ENCODE measurements at regions not wholly inside any gene's neighbourhood (a gene's known extent, or its start where the extent isn't known, plus 50 kb on each side); places are given as distances from the start of the nearest gene placed in this dataset.
A peak's percentile ranks its signal among the peaks of the same experiment; 100 is the strongest.
"Not testable (repeated sequence)": the region's sequence is repeated elsewhere in the genome, so short reads cannot be mapped to it uniquely, and the experiment has no call there.

GRCh38 chr14:59015482-59015881 is 173.0 kb upstream of the DAAM1 start:
- no peak for DNase-seq

- no peak for DNase-seq
Observed at GRCh38 chr14:59017285-59017965, 171.0 kb upstream of the DAAM1 start.

DNA sequence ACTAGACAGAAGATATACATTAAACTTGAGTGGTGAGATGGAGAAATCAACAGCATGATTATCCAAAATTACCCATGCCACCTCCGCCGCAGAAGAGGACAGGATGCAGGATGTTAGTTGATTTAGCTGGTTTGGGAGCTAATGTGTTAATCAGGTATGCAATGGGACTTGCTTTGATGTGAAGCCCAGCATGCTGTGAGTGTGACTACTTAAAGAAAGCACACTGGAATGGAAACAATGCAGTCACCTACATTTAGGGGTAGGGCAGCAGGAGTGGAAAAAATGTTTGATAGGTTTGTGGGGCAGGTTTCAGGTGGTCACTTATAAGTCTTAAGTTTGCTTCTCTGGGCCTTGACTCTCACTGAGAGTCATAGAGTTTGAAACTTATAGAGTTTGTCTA is 170.0 kb upstream of the DAAM1 start:
- DNase-seq: no peak

GRCh38 chr14:59018978-59019377 is 169.5 kb upstream of the DAAM1 start:
- no peak for DNase-seq

DNA sequence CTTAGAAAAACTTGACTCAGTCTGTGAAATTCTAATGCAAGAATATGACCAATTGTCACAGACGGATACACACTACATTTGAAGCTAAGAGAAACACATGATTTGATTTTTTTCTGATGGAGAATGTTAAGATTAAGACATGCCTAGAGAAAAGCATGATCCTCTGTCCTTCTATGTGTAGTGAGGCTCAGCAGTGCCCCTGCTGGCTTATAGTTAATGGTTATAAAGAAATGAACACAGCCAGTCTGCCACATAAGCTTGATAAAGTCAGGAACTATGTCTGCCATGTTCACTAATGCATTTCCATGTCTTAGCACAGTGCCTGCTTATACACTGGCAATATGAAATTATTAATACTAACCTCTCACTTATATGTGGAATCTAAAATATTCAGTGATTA is 168.1 kb upstream of the DAAM1 start:
- no peak for DNase-seq

DNA sequence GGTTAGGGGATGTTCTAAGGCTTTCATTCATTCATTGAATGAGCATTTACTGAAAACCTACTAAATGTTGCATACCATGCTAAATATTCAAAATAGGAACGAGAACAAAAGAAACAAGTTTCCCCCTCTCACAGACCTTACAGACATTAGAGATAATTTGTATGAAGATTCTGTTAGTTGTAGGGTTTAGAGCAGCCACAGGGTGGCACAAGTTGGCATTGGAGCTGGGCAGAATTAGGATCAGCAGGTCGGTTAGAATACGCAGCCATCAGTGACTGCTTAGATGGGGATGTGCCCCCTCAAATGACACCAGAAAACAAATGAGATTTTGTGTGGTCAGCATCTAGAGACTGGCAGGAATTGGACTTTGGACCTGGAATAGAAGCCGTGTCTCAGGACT is 166.3 kb upstream of the DAAM1 start:
- DNase-seq: no peak

DNA sequence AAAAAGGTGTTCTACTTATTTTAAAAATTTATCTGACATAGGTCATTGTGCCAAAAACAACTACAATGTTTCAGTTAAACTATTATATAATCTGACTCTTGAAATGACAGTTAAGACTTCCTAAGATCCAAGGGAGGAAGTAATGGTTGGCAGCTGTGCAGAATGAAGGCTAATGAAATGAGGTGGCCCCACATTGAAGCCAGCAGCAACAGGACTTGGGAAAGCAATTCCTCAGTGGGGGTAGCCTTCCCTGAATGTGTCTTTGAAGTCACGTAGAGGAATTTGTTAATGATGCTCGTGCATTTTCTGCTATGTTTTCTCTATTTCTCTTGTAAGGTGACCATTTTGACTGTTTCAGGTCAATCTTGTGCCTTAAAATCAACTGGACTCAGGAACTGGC is 162.4 kb upstream of the DAAM1 start:
- no peak for DNase-seq

- not testable (repeated sequence) for DNase-seq
Observed at GRCh38 chr14:59026640-59027039, 161.8 kb upstream of the DAAM1 start.

DNA sequence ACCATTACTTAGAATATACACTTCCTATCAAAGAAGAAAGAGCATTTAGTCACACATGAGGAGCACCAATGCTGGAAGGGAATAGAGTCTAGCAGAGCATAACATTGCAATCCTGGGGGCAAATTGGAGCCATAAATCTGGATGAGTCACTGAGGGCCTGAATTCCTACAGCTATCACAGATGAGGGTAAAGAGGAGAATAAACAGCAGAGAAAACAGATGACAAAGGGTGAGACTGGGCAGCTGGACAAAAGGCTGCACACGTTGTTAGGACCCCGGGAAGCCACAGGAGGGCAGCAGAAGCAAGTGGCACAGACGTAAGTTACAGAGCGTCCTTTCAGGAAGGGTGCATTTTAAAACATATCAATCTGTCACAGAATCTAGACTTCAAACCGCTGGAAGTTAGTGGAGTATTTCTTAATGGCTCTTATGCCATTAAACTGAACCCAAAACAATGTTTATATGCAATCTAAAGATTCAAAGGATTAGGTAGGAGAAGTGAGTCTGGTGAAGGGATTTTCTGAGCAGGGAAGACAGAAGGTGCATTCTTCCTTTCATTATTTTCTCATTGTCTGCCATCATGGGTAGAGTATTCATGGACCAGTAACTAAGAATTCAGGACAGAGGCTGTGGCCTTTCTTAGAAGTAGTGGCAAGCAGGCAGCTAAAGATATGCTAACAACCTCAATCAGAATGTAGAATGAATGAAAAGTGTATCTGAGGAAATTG is 159.8 kb upstream of the DAAM1 start:
- DNase-seq: peak; percentile 25 to 54

GRCh38 chr14:59032826-59033225 is 155.6 kb upstream of the DAAM1 start:
- DNase-seq: no peak

DNA sequence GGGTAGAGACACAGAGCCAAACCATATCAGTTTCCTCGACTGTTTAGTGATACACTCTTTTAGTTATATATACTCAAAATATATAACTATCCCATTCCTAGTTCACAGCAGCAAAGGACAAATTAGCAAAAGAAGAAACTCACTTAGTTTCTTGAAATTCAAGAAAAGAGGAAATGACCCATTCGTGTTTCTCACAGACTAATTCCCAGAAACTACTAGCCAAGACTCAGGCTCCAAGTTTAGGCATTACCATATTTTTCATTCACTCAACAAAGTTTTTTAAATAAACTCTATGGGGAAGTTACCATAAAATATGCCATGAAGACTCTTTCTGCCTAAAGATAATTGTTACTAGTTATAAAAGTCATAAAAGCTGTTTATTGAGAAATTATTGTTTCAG is 152.3 kb upstream of the DAAM1 start:
- DNase-seq: no peak

GRCh38 chr14:59037086-59037485 is 151.4 kb upstream of the DAAM1 start:
- no peak for DNase-seq

DNA sequence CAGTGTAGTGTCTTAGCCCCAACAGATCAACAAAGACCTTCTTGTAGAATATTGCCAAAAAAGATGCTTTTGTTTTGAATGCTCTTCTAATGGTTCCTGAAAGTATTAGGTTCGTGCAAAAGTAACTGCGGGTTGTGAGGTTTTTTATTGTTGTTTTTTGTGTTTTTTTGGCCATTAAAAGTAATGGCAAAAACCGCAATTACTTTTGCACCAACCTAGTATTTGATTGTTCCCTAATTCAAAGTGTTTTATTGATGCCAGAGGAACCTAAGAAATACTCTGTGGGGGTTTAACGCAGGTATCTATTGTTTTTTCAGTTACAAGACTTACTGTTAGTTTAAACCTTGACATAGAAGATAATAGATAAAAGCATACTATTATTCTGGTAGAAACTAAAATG is 150.8 kb upstream of the DAAM1 start:
- no peak for DNase-seq

DNA sequence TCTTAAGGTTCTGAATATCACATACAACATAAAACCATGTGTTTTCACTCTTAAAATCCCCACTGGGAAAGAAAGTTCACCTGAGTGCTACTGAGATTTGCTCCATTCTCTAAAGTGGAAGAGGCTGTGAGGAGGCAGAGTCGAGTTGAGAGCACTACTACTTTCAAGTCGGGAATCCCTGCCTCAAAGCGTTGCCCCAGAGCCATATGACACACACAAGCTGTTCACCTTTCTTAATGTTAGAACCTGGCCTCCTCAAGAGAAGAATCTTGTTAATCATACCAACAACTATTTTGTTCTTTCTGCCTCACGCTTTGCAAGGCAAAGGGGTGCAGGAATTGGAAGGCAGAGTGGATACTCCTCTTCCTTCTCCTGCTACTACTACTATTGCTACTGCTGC is 149.7 kb upstream of the DAAM1 start:
- DNase-seq: no peak

DNA sequence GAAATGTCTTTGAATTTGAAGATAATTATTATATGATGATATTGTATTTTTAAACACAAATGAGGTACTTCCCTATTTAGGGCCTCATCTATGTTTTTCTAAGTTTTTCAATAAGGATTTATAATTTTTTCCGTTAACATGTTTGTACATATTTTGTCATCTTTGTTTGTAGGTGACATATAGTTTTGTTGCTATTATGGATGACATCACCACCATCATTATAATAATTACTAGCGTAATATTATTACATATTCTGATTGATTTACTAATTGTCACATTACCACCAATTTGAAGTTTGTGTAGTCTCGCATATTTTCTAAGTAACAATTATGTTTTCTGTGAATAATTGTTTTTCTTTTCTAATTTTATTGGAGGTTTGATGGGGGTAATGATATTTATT is 147.2 kb upstream of the DAAM1 start:
- DNase-seq: no peak

- DNase-seq: no peak
Observed at GRCh38 chr14:59044707-59045106, 143.8 kb upstream of the DAAM1 start.

GRCh38 chr14:59046746-59047145 is 141.7 kb upstream of the DAAM1 start:
- DNase-seq: no peak

- DNase-seq: no peak
Observed at GRCh38 chr14:59055006-59055405, 133.5 kb upstream of the DAAM1 start.

DNA sequence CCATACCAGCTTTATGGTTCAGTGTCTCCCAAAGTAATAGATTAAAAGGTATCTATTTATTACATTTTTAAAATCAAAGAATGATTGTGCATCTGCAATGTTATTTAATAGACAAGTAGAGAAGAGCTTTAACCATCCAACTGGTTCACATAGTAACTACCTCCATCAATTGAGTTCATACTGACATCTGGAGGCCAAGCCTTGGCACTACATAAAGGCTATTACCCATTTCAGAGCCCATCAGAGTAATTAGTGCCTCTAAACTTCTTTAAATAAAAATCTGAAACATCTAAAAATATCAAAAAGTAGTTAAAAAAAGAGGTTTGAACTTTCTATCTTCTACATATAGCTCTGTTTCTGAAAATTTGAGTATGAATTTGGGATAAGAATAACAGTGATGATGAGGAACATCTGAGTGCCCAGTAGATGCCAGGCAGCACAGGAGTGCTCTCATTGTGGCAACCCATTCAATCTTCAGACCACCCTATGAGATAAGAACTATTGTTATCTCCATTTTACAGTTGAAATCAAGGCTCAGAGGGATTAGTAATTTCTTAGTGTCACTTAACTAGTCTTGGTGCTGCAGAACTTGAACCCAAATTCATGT is 132.9 kb upstream of the DAAM1 start:
- DNase-seq: peak in 1 of 2 donors; percentile 69

DNA sequence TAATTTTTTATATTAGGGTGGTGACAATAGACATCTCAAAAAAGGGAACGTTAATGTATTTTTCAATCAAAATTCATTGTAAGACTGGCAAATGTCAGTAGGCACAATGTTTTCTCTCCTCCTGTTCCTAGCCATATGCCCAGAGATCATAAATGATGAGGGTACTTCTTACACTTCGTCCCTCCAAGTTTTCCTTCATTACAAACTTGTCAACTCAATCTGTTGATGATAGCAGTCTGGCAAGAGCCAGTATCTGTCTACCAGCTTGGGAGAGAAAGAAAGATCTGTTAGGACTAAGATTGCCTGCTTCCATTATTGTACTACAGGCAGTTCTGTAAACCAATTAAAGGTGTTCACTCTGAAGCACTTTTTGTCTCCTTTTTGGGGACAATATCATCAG is 130.9 kb upstream of the DAAM1 start:
- no peak for DNase-seq

DNA sequence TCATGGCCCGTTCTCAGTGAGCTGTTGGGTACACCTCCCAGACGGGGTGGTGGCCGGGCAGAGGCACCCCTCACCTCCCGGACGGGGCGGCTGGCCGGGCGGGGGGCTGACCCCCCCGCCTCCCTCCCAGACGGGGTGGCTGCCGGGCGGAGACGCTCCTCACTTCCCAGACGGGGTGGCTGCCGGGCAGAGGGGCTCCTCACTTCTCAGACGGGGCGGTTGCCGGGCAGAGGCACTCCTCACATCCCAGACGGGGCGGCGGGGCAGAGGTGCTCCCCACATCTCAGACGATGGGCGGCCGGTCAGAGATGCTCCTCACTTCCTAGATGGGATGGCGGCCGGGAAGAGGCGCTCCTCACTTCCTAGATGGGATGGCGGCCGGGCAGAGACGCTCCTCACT is 129.7 kb upstream of the DAAM1 start:
- not testable (repeated sequence) for DNase-seq

DNA sequence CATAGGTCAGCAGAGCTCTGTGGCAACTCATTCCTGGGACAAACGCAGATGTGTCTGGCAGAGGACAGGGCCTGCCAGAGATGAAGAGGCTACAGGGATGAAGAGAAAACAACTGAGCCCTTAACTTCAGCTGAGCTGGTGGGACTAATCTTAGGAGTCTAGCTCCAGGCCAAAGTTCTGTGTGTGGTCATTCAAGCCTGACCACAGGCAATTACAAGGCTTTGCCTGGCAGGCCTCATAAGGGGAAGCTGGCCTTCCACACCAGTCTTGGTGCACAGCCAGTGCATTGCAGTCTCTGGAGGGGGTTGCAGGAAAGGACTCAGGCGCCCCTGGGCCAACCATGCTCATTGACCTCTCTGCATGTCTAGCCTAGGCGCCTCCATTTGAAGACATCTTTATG is 127.6 kb upstream of the DAAM1 start:
- no peak for DNase-seq

DNA sequence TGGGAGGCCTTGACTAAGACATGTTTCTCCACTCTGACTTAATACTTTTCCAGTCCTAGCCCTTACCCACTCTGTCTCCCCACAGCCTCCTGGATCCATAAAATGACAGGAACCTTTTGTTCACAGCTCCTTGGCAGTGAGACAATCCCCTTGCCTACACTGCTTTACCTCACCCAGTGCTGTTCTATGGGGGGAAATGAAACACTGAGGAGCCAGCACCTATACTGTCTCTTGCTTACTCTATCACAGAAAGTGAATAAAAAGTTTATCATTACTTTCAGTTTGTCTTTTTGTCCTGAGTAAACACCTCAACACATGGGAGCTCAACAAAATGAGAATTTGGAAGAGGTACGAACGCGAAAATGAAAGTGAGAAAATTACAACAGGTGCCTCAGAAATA is 127.2 kb upstream of the DAAM1 start:
- no peak for DNase-seq

DNA sequence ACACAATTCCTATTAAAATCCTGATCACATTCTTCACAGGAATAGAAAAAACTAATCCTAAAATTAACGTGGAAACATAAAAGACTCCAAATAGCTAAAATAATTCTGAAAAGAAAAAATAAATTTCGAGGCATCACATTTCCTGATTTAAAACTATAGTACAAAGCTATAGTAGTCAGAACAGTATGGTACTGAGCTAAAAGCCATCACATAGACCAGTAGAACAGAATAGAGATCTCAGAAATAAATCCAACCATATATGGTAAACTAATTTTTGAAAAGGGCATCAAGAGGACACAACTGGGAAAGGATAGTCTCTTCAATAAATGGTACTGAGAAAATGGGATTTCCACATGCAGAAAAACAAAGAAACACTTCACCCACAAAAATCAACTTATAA is 125.2 kb upstream of the DAAM1 start:
- DNase-seq: no peak

All from hippocampal formation (tissue), 2 donors.